Neural crest cell (in vitro differentiated cells): ENCODE measurements at regions not wholly inside any gene's neighbourhood (a gene's known extent, or its start where the extent isn't known, plus 50 kb on each side); places are given as distances from the start of the nearest gene placed in this dataset.
A peak's percentile ranks its signal among the peaks of the same experiment; 100 is the strongest.

Source experiments
- DNase-seq: peaks from one replicate; pipeline ENCODE4 v3.0.0; 2021; ENCODE audit warnings: low read depth, mixed read lengths, low spot score
- H3K27ac Mint-ChIP-seq: one replicate; pipeline ENCODE4 v1.8.0; 2021; ENCODE audit warnings: mild to moderate bottlenecking, mixed read lengths; ENCODE audit not compliant: unreplicated experiment
- H3K27me3 Mint-ChIP-seq: 2 replicates; pipeline ENCODE4 v1.8.0; 2021; ENCODE audit warnings: low read depth, mild to moderate bottlenecking, mixed read lengths
- H3K36me3 Mint-ChIP-seq: 2 replicates; pipeline ENCODE4 v1.8.0; 2021; ENCODE audit warnings: low read depth, mild to moderate bottlenecking, mixed read lengths
- H3K4me1 Mint-ChIP-seq: 2 replicates; pipeline ENCODE4 v1.8.0; 2021; ENCODE audit warnings: mixed read lengths
- H3K4me3 Mint-ChIP-seq: one replicate; pipeline ENCODE4 v1.8.0; 2021; ENCODE audit warnings: mild to moderate bottlenecking, mixed read lengths
- H3K9me3 Mint-ChIP-seq: 2 replicates; pipeline ENCODE4 v1.8.0; 2021; ENCODE audit warnings: mixed read lengths
- TF ChIP-seq, protein P1 (sequence below): fragments of 200-600 bp; sonication (generic); conservative IDR thresholded peaks from 2 replicates; pipeline ENCODE4 v1.5.0; 2021; ENCODE audit warnings: antibody characterized with exemption, mild to moderate bottlenecking

DNA sequence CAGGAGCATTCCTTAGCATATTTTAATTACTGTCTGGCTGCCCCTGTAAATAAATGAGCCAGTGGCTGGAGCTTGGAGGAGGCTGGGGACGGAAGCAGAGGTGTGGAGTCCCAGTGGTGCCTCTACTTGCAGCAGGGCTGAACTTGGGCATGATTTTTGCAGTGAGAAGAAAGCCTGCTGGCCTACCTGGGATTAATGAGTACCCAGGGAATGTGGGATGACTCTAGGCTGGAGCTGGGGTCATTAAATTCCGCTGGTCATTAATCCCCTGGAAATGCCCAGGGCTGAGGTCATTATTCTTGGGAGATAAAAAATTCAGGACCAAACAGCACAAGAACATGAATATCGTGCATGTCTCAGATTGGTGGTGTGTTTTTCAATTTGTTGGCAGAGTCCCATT, 753.3 kb downstream of the VRK1 start:
- Mint-ChIP-seq H3K4me3 (no peak overlapping the region), H3K9me3 (no peaks in the 10 kb centered on the region), H3K27ac (no peak overlapping the region), H3K27me3 (peaks cover 2% of the 10 kb centered on the region), H3K4me1 (no peaks in the 10 kb centered on the region), H3K36me3 (no peaks in the 10 kb centered on the region)
- DNase-seq, result no peak
- TF ChIP-seq, protein P1, sequence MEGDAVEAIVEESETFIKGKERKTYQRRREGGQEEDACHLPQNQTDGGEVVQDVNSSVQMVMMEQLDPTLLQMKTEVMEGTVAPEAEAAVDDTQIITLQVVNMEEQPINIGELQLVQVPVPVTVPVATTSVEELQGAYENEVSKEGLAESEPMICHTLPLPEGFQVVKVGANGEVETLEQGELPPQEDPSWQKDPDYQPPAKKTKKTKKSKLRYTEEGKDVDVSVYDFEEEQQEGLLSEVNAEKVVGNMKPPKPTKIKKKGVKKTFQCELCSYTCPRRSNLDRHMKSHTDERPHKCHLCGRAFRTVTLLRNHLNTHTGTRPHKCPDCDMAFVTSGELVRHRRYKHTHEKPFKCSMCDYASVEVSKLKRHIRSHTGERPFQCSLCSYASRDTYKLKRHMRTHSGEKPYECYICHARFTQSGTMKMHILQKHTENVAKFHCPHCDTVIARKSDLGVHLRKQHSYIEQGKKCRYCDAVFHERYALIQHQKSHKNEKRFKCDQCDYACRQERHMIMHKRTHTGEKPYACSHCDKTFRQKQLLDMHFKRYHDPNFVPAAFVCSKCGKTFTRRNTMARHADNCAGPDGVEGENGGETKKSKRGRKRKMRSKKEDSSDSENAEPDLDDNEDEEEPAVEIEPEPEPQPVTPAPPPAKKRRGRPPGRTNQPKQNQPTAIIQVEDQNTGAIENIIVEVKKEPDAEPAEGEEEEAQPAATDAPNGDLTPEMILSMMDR, result no peak

DNA sequence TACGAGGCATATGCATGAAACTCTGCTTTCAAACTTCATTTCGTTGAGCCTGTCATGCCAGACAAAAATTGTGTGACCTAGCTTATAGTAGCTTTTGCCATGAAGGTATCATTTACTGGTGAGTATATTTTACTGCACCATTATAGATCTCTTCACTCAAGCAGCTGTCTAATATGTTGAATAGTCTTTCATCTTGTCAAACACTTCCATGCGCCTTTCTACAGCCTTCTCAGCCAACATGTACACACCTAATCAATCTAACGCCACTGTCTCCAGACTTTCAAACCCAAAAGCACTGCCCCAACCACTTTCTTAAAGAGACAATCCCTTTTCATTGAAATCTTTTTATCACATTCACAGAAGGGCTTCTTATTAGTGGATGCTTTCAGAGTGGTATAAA, 757.4 kb downstream of the VRK1 start:
- Mint-ChIP-seq H3K27ac (no peak overlapping the region), H3K36me3 (no peaks in the 10 kb centered on the region), H3K9me3 (peaks cover 3% of the 10 kb centered on the region), H3K4me3 (no peak overlapping the region), H3K27me3 (peaks cover 8% of the 10 kb centered on the region), H3K4me1 (no peaks in the 10 kb centered on the region)
- TF ChIP-seq, protein P1, result no peak
- DNase-seq, result no peak

DNA sequence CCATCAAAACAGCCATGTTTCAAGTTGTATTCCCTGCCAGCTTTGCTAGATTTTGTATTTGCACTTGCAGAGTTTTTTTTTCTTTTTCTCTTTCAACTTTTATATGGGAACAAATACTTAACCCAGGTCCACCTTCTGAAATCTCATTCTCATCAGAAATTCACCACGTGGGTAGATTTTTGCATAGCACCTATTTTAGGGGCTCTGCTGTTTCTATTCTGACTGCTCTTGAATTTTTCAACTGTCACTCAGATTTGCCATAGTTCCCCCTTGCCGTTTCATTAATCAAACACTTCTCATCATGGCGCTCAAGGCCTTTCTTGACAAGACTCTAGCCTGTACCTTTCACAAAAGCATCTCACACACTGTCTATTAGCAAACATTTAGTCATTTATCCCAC, 767.2 kb downstream of the VRK1 start:
- Mint-ChIP-seq H3K27me3 (peaks cover 25% of the 10 kb centered on the region), H3K36me3 (no peaks in the 10 kb centered on the region), H3K9me3 (peaks cover 4% of the 10 kb centered on the region), H3K4me1 (no peaks in the 10 kb centered on the region), H3K4me3 (no peak overlapping the region), H3K27ac (no peak overlapping the region)
- no peak for DNase-seq
- TF ChIP-seq, protein P1, result no peak

DNA sequence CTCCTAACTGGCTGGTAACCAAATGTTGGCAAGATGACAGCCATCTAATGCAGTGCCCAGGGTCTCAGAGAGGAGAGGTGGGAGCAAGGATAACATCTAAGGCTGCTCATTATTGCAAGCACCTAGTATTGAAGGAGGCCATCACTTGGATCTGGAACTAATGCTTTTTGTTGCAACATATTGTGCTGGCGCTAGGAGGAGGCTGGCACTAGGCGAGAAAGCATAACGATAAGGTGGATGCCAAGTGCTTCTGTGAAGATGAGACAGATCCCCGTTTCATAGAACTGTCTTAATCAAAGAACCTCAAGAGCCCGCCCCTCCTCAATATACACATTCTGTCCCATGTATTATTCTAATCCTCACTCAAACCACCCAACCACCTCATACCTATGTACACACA, 774.0 kb downstream of the VRK1 start:
- DNase-seq, result no peak
- Mint-ChIP-seq H3K4me3 (no peak overlapping the region), H3K4me1 (peaks cover 26% of the 10 kb centered on the region), H3K27me3 (peaks cover 10% of the 10 kb centered on the region), H3K9me3 (peaks cover 5% of the 10 kb centered on the region), H3K36me3 (peaks cover 4% of the 10 kb centered on the region), H3K27ac (no peak overlapping the region)
- TF ChIP-seq, protein P1, result no peak

DNA sequence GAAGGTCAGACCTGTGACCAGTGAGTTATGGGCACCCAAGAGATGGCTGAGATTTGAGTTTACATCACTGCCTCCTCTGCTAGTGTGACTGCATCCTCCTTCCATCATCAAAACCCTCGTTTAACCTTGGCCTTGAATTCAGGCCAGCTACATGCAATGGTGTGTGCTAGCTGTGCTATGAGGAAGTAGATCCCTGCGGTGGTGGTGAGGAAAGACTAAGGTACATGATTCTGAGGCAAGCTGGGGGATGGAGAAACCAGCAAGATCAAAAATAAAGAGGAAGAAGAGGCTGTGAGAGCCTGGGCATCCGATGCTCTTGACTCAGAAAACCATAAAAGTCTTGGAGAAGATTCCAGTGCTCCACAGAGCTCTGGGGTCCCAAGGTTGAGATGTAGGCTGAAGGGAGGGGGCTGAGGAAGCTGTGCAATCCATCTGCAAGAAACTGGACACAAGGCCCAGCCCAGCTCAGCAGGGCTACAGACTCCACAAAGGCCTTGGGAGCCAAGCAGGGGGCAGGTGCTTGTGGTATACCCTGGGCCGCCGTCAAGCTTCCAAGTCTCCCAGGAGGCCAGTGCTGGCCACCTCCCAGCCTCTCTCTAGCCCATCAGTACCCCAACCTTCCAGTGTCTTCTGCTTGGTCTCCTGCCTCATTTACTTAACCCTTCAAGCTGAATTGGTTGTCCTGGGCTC, 774.8 kb downstream of the VRK1 start:
- Mint-ChIP-seq H3K36me3 (peaks cover 4% of the 10 kb centered on the region), H3K9me3 (peaks cover 5% of the 10 kb centered on the region), H3K27ac (peak overlapping the region; percentile 31), H3K4me1 (peaks cover 26% of the 10 kb centered on the region), H3K27me3 (peaks cover 10% of the 10 kb centered on the region), H3K4me3 (no peak overlapping the region)
- no peak for DNase-seq
- TF ChIP-seq, protein P1, result no peak
